ENCODE measurements at regions not wholly inside any gene's neighbourhood (a gene's known extent, or its start where the extent isn't known, plus 50 kb on each side); places are given as distances from the start of the nearest gene placed in this dataset.

DNA sequence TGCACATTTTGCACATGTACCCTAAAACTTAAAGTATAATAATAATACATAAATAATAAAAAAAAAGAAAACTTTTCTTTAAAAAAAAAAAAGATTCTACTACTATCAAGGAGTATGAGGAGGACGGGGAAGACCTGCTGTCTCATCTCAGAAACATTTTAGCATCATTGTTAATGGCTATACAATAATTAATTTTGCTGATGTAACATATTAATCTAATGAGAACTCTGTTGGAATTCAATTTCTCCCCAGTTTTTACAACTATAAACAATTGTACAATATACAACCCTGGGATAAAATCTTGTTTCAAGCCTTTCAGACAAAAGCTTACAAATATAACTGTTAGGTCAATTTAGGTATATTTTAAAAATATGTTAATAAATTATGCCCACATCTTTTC, 139.0 kb upstream of the GRIN3A start:
- H3K27ac ChIP-seq, result no peak overlapping the region
- TF ChIP-seq ZFX (IDR thresholded peaks at IDR 0.05; ENCODE audit: borderline replicate concordance), result no peak
- TF ChIP-seq, protein P1, sequence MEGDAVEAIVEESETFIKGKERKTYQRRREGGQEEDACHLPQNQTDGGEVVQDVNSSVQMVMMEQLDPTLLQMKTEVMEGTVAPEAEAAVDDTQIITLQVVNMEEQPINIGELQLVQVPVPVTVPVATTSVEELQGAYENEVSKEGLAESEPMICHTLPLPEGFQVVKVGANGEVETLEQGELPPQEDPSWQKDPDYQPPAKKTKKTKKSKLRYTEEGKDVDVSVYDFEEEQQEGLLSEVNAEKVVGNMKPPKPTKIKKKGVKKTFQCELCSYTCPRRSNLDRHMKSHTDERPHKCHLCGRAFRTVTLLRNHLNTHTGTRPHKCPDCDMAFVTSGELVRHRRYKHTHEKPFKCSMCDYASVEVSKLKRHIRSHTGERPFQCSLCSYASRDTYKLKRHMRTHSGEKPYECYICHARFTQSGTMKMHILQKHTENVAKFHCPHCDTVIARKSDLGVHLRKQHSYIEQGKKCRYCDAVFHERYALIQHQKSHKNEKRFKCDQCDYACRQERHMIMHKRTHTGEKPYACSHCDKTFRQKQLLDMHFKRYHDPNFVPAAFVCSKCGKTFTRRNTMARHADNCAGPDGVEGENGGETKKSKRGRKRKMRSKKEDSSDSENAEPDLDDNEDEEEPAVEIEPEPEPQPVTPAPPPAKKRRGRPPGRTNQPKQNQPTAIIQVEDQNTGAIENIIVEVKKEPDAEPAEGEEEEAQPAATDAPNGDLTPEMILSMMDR (IDR thresholded peaks at IDR 0.05), result no peak

- no peak for TF ChIP-seq ZFX (IDR thresholded peaks at IDR 0.05; ENCODE audit: borderline replicate concordance)
- TF ChIP-seq, protein P1 (IDR thresholded peaks at IDR 0.05), result no peak
These were observed 123.0 kb upstream of the GRIN3A start for GRCh38 chr9:101861472-101861871.

DNA sequence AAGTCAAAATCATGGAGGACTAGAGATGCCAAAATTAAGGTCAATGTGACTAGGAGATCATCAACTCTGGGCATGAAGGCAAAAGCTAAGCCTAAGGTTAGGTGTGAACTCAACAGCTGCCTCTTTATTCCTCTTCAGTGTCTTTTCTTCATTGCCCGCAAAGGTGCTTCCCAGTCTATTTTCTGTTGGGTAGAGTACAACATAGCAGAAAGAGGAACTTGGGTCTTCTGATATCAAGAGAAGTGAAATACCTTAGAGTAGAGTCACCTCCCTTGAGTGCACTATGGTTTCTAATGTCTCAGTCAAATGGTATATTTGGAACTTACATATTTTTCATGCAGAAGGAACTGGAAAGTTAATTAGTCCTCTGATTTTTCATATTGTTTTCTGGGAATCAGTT, 122.5 kb upstream of the GRIN3A start:
- H3K27ac ChIP-seq, result no peak overlapping the region
- TF ChIP-seq, protein P1 (IDR thresholded peaks at IDR 0.05), result no peak
- no peak for TF ChIP-seq ZFX (IDR thresholded peaks at IDR 0.05; ENCODE audit: borderline replicate concordance)

More at GRCh38 chr9:101861472-101861871, 123.0 kb upstream of the GRIN3A start:
- no peak overlapping the region for H3K27ac ChIP-seq

- no peak overlapping the region for H3K27ac ChIP-seq
- no peak for TF ChIP-seq ZFX (IDR thresholded peaks at IDR 0.05; ENCODE audit: borderline replicate concordance)
- TF ChIP-seq, protein P1 (IDR thresholded peaks at IDR 0.05), result no peak
These were observed 121.2 kb upstream of the GRIN3A start for GRCh38 chr9:101859620-101860019.

DNA sequence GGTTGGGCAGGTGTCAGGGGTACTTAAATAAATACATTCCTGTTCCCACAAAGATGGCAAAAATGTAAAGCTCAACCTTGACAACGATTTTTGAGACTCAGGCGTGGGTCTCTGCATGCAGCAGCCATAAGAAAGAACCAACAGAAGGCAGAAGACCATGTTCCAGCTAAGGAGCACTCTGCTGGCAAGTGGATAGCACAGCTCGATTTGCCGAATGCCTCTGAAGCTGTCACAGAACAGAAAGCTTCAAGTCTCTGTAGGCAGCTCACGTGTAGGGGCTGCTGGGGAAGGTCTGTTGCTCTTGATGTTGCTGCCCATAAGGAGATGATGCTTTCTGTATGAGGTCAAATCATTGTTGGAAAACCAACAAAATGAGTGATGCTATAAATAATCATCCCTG, 119.6 kb upstream of the GRIN3A start:
- TF ChIP-seq ZFX (IDR thresholded peaks at IDR 0.05; ENCODE audit: borderline replicate concordance), result no peak
- no peak overlapping the region for H3K27ac ChIP-seq

DNA sequence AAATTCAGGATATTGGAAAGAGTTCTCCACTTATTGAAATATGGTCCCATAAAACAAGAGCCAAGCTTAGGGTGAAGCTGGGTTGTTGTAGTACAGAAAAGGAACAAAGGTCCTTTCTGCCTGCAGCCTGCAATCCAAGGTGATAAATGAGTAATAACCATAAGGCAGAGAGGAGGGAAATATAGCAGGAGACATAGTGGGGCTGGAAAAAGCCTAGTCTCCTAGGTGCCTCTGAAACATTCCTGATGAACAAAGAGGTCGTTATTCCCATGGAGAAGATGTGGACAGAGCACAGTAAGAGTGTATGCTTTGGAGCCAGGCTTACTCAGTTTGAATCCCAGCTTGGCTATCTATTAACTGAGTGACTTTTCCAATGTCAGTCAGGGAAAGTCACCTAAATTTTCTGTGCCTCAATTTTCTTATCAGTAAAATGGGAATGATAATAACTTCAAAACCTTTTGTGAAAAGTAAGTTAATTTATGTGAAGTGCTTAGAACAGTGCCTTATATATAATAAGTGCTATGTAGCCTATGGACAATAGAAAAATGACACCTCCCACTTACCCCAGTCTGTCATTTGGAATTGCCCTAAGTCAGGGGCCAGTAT, 110.8 kb upstream of the GRIN3A start:
- H3K27ac ChIP-seq, result no peak overlapping the region
- no peak for TF ChIP-seq ZFX (IDR thresholded peaks at IDR 0.05; ENCODE audit: borderline replicate concordance)
- TF ChIP-seq, protein P1 (IDR thresholded peaks at IDR 0.05), result no peak

DNA sequence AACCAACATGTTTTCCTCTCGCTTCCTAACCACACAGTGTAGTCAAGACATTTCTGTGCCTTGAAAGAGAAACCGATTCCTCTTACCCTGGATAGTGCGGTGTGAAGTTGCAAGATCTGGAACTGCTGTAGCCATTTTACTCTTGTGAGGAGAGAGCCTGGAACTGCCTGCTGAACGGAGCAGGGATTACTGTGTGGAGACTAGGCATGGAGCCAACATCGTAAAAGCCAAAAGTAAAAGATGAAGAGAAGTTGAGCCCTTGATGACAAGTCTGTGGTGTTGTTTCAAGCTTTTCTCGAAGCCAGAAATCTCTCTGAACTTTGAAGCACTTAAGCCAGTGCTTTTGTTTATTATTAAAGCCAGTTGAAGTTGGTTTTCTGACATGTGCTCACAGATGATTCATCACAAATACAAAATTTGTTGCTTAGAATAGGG, 110.1 kb upstream of the GRIN3A start:
- no peak for TF ChIP-seq ZFX (IDR thresholded peaks at IDR 0.05; ENCODE audit: borderline replicate concordance)
- TF ChIP-seq, protein P1 (IDR thresholded peaks at IDR 0.05), result no peak
- H3K27ac ChIP-seq, result no peak overlapping the region

DNA sequence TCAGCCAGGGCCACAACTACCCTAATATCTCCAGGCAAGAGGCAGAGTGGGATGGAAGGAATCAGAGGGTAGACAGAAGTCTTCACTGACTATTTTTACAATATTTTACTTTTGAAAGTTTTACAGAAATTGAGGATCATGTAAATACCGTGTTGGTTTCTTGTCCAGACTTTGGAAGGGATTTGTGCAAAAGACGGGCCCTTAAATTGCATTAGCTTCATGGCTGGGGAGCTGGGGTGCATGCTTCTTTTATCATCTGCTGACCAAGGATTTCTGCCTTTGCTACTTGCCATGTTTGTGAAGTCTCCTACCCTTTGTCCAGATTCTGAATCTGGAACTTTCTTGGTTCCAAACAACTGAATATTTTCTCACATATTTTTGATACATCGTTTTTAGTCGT, 107.7 kb upstream of the GRIN3A start:
- no peak for TF ChIP-seq ZFX (IDR thresholded peaks at IDR 0.05; ENCODE audit: borderline replicate concordance)
- TF ChIP-seq, protein P1 (IDR thresholded peaks at IDR 0.05), result no peak
- no peak overlapping the region for H3K27ac ChIP-seq
